Activated CD4-positive, CD25-positive, alpha-beta regulatory T cell treated with anti-CD3 and anti-CD28 coated beads, Interleukin-2, amount 50 U/mL, for 72 hours (primary cell): ENCODE measurements at regions not wholly inside any gene's neighbourhood (a gene's known extent, or its start where the extent isn't known, plus 50 kb on each side); places are given as distances from the start of the nearest gene placed in this dataset.
"Not testable (repeated sequence)": the region's sequence is repeated elsewhere in the genome, so short reads cannot be mapped to it uniquely, and the experiment has no call there.

Source experiments
- DNase-seq: peaks from one replicate; pipeline ENCODE4 v3.0.0; 2021

DNA sequence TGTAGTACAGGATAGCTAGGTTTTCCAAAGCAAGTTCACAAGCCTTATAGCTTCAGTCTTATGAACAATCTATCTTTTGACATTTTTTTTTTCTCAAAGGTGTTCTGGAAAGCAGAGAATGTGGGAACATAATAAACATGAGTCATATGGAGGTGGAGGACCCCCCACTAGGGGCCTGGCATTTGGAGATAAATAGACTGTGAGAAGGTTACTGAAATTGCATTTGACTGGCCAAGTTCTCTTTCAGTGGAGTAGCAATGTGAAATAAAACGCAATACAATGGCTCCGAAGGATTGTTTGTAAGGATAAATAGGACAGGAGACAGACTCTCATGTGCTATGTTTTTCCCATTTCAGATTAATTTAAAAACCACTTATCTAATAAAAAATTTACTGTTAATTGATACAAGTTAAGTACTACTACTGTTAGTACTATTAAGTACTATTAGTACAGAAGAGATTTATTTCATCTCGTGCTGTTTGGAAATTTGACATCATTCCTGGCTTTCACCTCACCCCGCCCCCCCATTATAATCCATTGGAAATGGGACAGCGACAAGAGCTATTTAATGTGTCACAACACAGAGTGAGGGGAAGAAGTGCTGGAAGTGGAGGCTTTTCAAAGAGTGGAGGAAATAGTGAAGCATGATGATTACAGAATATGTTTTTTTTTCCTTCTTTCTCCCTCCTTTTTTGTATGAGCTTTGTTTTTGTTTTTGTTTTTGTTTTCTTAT lies 122.6 kb upstream of the ID4 start:
- DNase-seq: no peak

DNA sequence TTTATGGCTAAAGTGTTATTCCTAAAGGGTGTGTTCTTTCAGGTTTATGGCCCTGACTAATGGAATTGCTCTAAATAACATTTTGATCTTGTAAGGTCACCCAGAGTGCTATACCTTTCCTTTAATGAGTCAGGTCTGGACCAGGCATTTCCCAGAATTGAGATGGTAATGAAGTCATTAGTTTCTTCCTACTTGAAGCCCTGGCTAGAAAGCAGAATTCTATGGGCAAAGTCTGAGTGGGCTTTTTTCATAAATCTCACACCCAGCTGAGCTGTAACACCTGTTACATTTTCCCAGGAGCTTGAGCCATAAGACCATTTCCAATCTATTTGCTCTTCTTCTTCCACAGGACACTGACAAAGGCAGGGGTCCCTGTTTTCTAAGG lies 122.0 kb upstream of the ID4 start:
- no peak for DNase-seq

DNA sequence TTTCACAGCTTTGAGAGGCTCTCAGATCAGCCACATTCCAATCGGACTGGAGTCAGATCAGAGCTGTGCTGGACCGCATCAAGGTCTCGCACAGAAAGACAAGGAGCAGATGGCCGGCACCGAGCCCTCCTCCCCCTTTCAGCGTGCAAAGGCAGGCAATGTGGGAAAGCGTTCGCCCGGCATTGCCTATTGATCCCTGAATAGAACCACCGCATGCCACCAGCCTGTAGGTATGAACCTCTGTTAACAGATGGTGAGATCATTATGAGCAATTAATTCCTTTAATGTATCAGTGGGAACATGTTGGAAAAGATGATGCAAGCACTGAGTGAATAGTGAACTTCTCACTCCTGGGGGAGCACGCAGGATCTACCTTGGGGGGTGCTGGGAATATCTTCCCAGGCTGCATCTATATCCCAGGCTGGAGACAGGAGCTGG lies 117.5 kb upstream of the ID4 start:
- no peak for DNase-seq

DNA sequence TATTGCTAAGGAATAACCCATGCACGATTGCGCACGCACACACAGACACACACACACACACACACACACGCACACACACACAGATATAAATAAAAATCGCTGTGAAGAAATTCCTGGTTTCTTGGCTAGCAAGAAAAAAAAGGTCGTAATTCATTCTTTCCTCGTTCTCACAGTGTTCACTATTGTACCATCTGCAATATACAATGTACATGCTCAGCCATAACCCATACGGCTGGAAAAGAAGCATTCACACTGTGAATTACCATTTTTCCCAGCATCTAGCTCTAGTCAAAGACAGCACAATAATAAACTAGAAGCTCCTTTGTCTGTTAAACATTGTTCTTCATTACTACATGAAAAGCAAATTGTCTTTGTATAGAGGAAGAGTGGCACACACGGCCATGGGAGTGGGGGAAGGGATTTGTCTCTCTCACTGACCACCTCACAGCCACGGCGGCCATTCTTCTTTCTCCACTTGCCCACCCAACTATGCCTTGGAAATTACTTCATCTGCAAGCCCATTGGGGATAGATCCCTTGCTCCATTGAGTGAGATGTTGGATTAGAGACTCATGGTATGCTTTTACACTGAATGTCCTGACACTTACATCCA lies 115.3 kb upstream of the ID4 start:
- no peak for DNase-seq

GRCh38 chr6:19722999-19723398 lies 114.2 kb upstream of the ID4 start:
- no peak for DNase-seq

DNA sequence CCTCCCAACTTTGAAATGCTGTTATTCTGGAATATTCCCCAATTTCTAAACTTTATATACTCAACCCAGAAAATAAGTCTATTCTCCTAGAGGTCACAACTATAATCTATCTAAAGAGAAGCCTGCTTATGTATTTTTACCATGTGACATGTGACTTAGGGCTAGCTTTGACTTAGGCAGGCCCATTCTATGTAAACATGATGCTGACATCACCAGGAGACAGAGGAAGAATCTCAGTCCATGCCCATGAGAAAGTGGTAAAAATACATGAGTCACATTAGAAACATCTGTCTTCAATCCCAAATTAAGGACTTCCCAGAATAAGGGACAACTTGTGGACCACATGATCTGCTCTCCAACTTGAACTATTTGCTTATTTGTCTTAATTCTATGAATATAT lies 113.6 kb upstream of the ID4 start:
- no peak for DNase-seq

DNA sequence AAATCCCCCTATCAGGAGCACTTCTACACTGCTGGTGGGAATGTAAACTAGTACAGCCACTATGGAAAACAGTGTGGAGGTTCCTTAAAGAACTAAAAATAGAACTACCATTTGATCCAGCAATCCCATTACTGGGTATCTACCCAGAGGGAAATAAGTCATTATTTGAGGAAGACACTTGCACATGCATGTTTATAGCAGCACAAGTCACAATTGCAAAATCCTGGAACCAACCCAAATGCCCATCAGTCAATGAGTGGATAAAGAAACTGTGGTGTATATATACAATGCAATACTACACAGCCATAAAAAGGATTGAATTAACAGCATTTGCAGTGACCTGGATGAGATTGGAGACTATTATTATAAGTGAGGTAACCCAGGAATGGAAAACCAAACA lies 111.7 kb upstream of the ID4 start:
- not testable (repeated sequence) for DNase-seq

DNA sequence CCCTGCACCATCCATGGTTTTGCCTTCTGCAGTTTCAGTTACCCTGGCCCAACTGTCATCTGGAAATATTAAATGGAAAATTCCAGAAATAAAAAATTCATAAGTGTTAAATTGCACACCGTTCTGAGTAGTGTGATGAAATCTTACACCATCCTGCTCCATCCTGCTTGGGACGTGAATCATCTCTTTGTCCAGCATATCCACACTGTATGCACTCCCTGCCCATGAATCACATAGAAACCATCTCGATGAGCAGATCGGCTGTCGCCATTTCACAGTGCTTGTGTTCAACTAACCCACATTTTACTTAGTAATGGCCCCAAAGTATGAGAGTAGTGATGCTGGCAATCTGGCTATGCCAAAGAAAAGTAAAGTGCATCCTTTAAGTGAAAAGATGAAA lies 105.9 kb upstream of the ID4 start:
- DNase-seq: no peak

DNA sequence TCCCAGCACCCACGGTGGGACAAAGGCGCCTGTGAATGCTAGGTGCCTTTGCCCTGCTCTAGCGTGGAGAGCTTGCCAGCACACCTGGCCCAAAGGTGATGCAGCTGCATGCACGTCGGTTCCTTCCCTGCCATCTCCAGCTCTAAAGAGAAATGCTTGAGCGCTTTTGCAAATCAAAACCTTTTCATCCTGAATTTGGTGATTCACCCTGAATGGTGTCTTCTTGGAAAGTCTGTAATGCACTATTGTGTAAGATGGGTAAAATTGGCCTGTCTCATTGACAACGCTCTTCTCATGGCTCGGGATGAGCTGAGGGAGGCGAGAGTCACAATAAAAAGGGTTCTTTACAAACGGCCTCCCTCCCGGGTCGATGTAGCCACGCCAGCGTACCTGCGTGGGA lies 103.1 kb upstream of the ID4 start:
- DNase-seq: no peak

- DNase-seq: no peak
Measured at GRCh38 chr6:19734519-19734918, 102.7 kb upstream of the ID4 start.

GRCh38 chr6:19736066-19736465 lies 101.1 kb upstream of the ID4 start:
- no peak for DNase-seq

- no peak for DNase-seq
Measured at GRCh38 chr6:19738010-19738409, 99.2 kb upstream of the ID4 start.

DNA sequence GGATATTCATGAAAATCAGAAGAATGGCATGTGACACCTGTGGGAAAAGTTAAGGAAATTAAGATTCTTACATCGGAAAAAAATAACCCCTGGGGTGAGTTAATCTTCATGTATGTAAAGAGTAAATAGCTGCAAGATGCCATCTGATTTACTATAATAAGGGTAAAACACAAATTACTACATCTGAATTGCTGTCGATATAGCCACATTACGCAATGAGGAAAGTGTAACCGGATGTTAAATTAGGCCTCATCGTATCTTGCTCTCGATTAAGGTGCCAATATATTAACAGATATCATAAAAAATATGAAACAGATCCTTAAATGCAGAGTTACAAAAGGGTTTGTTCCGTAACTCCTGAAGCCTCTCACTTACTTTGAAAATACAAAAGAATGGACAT lies 87.4 kb upstream of the ID4 start:
- no peak for DNase-seq

DNA sequence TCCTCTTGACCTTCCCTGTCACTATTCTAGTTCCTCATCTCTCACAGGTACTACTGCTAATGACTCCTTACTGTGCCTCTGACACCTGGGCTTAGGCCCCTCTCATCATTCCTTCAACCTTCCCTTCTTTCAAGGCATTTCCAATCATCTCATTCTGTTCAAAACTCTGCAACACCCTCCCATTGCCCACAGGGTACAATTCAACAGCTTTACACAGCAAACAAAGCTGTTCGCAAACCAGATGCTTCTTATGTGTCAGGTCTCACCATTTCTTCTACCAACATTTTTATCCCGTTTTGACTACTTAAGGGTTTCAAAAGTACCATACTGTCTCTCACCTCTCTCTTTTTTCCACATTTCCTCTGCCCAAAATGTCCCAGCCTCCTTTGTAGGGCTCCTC lies 84.4 kb upstream of the ID4 start:
- DNase-seq: no peak

GRCh38 chr6:19753826-19754225 lies 83.3 kb upstream of the ID4 start:
- no peak for DNase-seq

DNA sequence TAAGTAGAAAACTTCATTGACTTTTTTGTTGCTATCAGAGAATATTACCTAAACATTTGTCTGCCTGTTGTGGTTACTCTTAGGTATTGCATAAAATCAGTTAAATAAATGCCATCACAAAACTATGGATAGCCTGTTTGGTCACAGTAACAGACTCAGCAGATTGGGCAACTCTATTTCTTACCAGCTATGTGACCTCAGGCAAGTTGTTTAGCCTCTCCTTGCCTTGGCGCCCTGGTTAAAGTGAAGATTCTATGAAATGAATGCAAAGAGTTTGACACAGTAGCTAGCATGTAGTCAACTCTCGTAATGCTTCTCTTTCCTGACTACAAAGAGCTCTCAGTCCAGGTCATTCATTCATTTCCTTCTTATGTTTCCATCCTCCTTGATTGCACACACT lies 82.5 kb upstream of the ID4 start:
- DNase-seq: no peak

DNA sequence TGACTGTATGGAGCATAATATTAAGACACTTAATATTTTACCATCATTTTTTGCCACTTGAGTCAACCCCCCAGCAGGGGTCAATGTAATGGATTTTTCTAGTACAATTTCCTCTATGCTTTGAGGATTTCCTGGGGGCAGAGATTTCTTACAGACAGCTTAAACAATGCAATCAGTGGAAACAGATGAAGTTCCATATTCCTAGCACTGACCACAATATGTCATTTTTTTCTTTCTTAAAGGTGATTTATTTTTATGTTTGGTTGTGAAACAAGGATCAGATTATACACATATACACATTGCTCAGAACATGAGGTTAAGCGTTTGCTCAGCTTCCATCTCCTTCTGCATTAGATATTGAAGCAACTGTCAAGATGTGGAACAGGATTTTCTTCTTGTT lies 82.0 kb upstream of the ID4 start:
- DNase-seq: no peak

DNA sequence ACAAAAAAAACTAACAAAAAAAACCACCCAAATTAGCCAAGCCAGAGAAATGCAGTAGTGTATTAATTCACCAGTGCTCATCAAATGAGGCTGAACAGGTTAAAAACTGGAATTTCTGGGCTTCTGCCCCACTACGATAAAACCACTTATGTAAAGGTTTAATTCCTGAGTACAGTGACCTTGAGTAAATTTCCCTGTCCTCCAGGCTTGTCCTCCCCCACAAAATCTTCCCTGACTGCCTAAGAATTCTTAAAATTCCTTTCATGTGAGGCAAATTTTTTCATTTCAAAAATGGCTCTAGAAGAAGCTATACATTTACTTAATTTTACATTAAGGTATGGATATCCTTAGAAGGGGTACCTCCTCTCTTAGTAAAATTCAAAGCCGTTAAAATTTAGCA lies 80.1 kb upstream of the ID4 start:
- DNase-seq: no peak

- no peak for DNase-seq
Measured at GRCh38 chr6:19759117-19759880, 77.9 kb upstream of the ID4 start.

DNA sequence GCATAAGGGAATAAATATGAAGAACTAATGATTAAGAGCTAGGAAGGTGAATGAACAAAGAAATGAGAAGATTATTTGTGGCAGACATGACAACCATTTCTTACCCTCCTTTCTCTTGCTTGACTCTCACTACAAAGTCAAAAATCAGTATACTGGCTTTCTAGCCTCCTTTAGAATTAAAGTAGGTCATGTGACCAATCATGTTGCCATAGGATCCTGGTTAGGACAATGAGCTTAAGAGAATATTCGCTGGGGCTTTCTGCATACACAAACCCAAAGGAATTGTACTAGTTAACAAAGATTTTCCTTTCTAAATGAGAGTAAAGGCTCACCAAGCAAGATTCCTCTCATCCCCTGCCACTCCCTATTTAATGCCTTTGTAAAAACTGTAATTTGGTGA lies 76.0 kb upstream of the ID4 start:
- no peak for DNase-seq

DNA sequence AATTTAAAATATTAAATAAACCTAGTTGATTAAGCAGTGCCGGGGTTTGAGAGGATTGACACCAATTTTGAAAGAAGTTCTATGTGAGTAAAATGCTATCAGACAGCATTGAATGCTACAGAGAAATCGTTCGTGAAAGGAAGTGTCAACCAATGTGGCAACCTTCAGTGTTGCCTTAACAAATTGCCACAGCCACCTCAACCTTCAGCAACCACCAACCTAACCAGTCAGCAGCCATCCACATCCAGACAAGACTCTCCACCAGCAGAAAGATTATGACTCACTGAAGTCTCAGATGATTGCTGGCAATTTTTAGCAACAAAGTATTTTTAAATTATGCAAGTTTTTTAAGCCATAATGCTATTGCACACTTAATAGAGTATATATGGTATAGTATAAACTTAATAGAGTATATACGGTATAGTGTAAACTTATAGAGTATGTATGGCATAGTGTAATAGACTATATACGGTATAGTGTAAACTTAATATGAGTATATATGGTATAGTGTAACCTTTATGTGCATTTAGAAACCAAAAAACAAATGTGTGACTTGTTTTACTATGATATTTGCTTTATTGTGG lies 65.3 kb upstream of the ID4 start:
- DNase-seq: no peak

GRCh38 chr6:19772891-19773290 lies 64.3 kb upstream of the ID4 start:
- no peak for DNase-seq

- DNase-seq: no peak
Measured at GRCh38 chr6:19781269-19781668, 55.9 kb upstream of the ID4 start.

DNA sequence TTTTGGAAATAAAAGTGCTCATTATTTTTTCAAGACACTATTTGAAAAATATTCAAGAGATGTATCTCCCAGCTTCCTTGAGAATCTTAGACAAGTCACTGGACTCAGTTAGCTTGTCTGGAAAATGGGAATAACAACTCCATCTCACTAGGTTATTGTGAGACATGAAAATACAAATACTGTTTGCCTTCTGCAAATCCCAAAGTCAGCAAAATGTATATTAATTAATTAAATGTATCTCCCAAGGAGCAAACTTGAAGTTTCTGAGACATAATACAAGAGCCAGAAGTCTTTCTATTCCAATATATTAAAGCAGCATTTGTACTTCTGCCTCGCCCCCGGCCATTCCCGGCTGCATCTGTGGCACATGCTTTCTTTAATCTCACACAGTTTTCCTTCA lies 54.6 kb upstream of the ID4 start:
- DNase-seq: no peak
